ENCODE measurements at regions not wholly inside any gene's neighbourhood (a gene's known extent, or its start where the extent isn't known, plus 50 kb on each side); places are given as distances from the start of the nearest gene placed in this dataset.

- Histone ChIP-seq H3K9me3 (ENCODE audit: insufficient read depth, low read depth) (no peaks in the 10 kb centered on the region), H3K4me1 (replicated peaks; ENCODE audit: insufficient read depth) (peaks cover 56% of the 10 kb centered on the region), H3K36me3 (ENCODE audit: low read depth) (no peaks in the 10 kb centered on the region), H2AFZ (no peak overlapping the region), H3K27ac (no peak overlapping the region), H3K4me2 (no peak overlapping the region), H3K27me3 (ENCODE audit: insufficient read depth, low read depth) (no peaks in the 10 kb centered on the region), H3K4me3 (no peak overlapping the region), H3K9me2 (ENCODE audit: insufficient read depth) (no peaks in the 10 kb centered on the region), H3F3A (ENCODE audit: insufficient read depth, low read depth) (peaks cover 16% of the 10 kb centered on the region), H4K20me1 (ENCODE audit: insufficient read depth) (no peaks in the 10 kb centered on the region), H3K79me2 (ENCODE audit: low read depth) (no peaks in the 10 kb centered on the region)
- TF ChIP-seq EZH2 (IDR thresholded peaks at IDR 0.05; ENCODE audit: low read depth) (no peak), CTCF (conservative IDR thresholded peaks at IDR 0.05) (no peak)
- DNase-seq = no peak
- BruUV-seq (replicated peaks) = no TSS peak
- ChIA-PET POLR2A (ENCODE audit: unreplicated experiment) (interaction anchor here (0.7 kb wide), 1 partner anchor 56 kb away, joined by 4 read pairs; no protein-coding TSS in a partner anchor), CTCF (no interaction called here)
- intact Hi-C loops (cut with micrococcal nuclease; ENCODE audit: unreplicated experiment) = no loop called here
Observed at GRCh38 chr9:129462360-129462759, 158.5 kb downstream of the C9orf50 start.

GRCh38 chr9:129460323-129461261 lies 160.3 kb downstream of the C9orf50 start:
- Histone ChIP-seq H3K4me3 (peak overlapping the region; percentile 64), H3K79me2 (ENCODE audit: low read depth) (no peaks in the 10 kb centered on the region), H3K4me2 (peak overlapping the region; percentile 99), H2AFZ (peak overlapping the region; percentile 81), H3K27ac (peak overlapping the region; percentile 89), H3K27me3 (ENCODE audit: insufficient read depth, low read depth) (no peaks in the 10 kb centered on the region), H3K36me3 (ENCODE audit: low read depth) (no peaks in the 10 kb centered on the region), H3K9me2 (ENCODE audit: insufficient read depth) (no peaks in the 10 kb centered on the region), H3F3A (ENCODE audit: insufficient read depth, low read depth) (peaks cover 16% of the 10 kb centered on the region), H3K9me3 (ENCODE audit: insufficient read depth, low read depth) (no peaks in the 10 kb centered on the region), H4K20me1 (ENCODE audit: insufficient read depth) (no peaks in the 10 kb centered on the region), H3K4me1 (replicated peaks; ENCODE audit: insufficient read depth) (peaks cover 47% of the 10 kb centered on the region)
- TF ChIP-seq CTCF (conservative IDR thresholded peaks at IDR 0.05) (no peak), EZH2 (IDR thresholded peaks at IDR 0.05; ENCODE audit: low read depth) (no peak)
- intact Hi-C loops (cut with micrococcal nuclease; ENCODE audit: unreplicated experiment) = loop anchor here (1.0 to 2.0 kb wide), 2 partner anchors 22 to 77 kb away; no protein-coding TSS in a partner anchor
- ChIA-PET CTCF (interaction anchor here (0.6 to 1.2 kb wide), 5 partner anchors 20 to 294 kb away, joined by 3 to 7 read pairs (median 3); partner anchors contain the start of gene IER5L), POLR2A (ENCODE audit: unreplicated experiment) (interaction anchor here (0.5 to 1.2 kb wide), 13 partner anchors 21 to 321 kb away, joined by 3 to 27 read pairs (median 5); partner anchors contain the start of genes IER5L and NTMT1)
- peak; percentile 85 to 94 for DNase-seq
- BruUV-seq (replicated peaks) = TSS peak; percentile 87

GRCh38 chr9:129459547-129460322 lies 161.2 kb downstream of the C9orf50 start:
- no peaks in the 10 kb centered on the region for H3K79me2 ChIP-seq (ENCODE audit: low read depth)
- H3K4me2 ChIP-seq = no peak overlapping the region
- no TSS peak for BruUV-seq (replicated peaks)
- H3K27me3 ChIP-seq (ENCODE audit: insufficient read depth, low read depth) = no peaks in the 10 kb centered on the region
- ChIA-PET CTCF (interaction anchor here (0.7 to 1.2 kb wide), 2 partner anchors 286 to 293 kb away, joined by 3 to 7 read pairs; no protein-coding TSS in a partner anchor), POLR2A (ENCODE audit: unreplicated experiment) (interaction anchor here (0.5 to 1.2 kb wide), 9 partner anchors 22 to 320 kb away, joined by 3 to 27 read pairs (median 5); partner anchors contain the start of gene IER5L)
- H3K27ac ChIP-seq = no peak overlapping the region
- TF ChIP-seq EZH2 (IDR thresholded peaks at IDR 0.05; ENCODE audit: low read depth) (no peak), CTCF (conservative IDR thresholded peaks at IDR 0.05) (no peak)
- intact Hi-C loops (cut with micrococcal nuclease; ENCODE audit: unreplicated experiment) = loop anchor here (1.0 to 2.0 kb wide), 2 partner anchors 23 to 76 kb away; no protein-coding TSS in a partner anchor
- no peaks in the 10 kb centered on the region for H3K36me3 ChIP-seq (ENCODE audit: low read depth)
- peaks cover 16% of the 10 kb centered on the region for H3F3A ChIP-seq (ENCODE audit: insufficient read depth, low read depth)
- H3K9me3 ChIP-seq (ENCODE audit: insufficient read depth, low read depth) = no peaks in the 10 kb centered on the region
- H3K4me3 ChIP-seq = no peak overlapping the region
- H4K20me1 ChIP-seq (ENCODE audit: insufficient read depth) = no peaks in the 10 kb centered on the region
- no peak overlapping the region for H2AFZ ChIP-seq
- no peak for DNase-seq
- H3K9me2 ChIP-seq (ENCODE audit: insufficient read depth) = no peaks in the 10 kb centered on the region
- peaks cover 42% of the 10 kb centered on the region for H3K4me1 ChIP-seq (replicated peaks; ENCODE audit: insufficient read depth)
